DMS 273 (cell line): ENCODE measurements at regions not wholly inside any gene's neighbourhood (a gene's known extent, or its start where the extent isn't known, plus 50 kb on each side); places are given as distances from the start of the nearest gene placed in this dataset.
A peak's percentile ranks its signal among the peaks of the same experiment; 100 is the strongest.
"Not testable (repeated sequence)": the region's sequence is repeated elsewhere in the genome, so short reads cannot be mapped to it uniquely, and the experiment has no call there.

ENCODE experiments used
- DNase-seq: peaks from one replicate; lab custom pipeline; 2025; ENCODE audit not compliant: unreplicated experiment; lab: John Stamatoyannopoulos, UW

DNA sequence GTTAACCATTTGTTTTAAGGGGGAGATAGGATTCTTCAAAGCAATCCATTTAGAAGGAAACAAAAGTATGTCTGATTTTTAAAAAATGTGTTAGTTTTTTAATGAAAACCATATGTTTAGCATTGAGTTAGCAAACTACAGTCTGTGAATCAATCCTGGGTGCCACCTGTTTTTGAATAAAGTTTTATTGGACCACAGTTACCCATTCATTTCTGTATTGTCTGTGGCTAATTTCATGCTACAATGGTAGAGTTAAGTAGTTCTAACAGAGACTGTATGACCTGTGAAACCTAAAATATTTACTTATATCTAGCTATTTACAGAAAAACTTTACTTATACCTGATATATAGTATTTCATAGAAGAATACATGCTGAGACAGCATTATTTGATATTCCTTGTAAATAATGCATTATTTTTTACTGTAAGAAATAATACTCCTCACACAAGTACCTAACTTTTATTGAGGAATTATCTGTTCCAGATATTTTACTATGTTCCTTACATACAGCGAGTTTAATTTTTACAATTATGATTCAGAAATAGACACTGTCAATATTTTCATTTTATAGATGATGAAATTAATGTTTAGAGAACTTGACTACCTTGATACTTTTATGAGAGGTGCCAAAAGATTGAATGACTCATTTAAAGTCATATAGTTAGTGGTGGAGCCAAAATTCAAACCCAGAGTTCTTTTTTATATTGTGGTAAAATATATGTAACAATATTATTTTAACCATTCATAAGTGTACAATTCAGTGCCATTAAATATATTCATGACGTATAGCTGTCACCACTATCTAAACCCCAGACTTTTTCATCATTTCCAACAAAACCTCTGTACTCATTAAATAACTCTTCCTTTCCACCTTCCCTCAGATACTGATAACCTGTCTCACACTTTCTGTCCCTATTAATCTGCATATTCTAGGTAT, 122.0 kb downstream of the GLUD2 start:
- DNase-seq: no peak

DNA sequence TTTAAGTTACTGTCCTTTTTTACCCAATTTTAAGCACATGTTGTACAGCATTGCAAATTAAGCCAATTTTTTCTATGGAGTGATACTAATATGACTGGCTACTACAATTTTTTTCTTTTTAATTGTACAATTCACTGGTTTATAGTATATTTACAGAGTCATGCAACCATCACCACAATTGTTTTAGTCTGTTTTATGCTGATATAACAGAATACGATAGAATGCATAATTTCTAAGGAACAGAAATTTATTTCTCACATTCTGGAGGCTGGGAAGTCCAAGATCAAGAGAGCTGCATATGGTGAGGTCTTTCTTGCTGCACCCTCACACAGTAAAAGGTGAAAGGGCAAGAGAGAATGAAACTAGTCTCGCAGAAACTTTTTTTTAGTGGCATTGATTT, 125.3 kb downstream of the GLUD2 start:
- no peak for DNase-seq

DNA sequence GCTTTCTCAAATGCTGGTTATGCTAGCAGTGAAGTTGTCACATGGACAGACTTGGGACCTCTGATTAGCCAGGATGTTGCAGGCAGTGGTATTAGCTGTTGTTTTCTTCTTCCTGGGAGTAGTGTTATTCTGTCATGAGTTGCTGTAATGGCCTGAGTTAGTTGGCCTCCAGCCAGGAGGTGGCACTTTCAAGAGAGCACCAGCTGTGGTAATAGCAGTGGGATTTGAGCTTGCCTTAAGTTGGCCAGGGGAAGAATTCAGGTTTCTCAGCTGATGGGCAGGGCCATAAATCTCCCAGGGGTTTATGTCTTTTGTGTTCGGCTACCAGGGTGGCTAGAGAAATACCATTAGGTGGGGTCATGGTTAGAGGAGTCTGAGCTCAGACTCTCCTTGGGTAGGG, 132.6 kb downstream of the GLUD2 start:
- peak; percentile 66 for DNase-seq

DNA sequence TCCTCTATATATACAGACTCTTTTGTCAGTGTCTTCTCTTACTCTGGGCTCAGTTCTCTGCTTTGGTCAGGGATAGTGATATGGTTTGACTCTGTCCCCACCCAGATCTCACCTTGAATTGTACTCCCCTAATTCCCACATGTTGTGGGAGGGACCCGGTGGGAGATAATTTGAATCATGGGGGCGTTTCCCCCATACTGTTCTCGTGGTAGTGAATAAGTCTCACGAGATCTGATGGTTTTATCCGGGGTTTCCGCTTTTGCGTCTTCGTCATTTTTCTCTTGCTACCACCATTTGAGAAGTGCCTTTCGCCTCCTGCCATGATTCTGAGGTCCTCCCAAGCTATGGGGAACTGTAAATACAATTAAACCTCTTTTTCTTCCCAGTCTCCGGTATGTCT, 144.4 kb downstream of the GLUD2 start:
- DNase-seq: no peak

DNA sequence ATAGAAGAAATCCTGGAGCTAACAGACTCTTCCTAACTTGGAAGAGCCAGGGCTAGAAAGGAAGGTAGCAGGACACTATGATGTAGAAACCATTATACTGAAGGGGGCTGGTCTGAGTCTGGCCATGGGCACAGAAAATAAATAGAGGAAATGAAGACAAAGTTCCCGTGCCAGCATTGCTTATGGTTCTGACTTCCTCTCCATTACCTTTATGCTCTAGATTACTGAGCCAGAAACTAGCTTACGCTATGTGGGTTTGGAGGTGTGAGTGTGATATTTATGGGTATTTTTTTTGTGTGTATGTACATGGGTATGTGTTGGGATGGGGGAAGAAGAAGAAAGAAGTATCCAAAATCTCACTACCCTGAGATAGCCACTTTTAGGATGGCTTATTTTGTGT, 148.3 kb downstream of the GLUD2 start:
- DNase-seq: no peak

DNA sequence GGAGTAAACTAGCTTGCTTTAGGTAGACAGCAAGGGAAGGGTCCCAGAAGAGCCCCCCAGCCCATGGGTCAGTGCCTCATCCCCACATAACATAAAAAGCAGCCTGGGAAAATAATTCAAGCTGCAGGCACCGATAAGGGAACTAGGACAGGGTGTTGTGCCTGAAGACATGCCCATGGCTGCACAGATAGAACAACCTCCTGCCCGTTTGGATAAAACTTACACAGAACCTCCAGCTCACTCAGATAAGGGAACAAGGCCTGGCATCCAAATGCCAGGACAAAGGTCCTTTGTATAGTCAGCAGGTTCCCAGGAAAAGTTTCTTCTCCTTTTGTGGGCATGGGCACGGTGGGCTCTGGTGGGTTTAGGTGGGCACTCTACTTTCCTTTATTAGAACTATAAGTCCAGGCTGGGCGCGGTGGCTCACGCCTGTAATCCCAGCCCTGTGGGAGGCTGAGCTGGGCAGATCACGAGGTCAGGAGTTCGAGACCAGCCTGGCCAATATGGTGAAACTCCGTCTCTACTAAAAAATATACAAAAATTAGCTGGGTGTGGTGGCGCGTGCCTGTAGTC, 149.5 kb downstream of the GLUD2 start:
- DNase-seq: not testable (repeated sequence)

DNA sequence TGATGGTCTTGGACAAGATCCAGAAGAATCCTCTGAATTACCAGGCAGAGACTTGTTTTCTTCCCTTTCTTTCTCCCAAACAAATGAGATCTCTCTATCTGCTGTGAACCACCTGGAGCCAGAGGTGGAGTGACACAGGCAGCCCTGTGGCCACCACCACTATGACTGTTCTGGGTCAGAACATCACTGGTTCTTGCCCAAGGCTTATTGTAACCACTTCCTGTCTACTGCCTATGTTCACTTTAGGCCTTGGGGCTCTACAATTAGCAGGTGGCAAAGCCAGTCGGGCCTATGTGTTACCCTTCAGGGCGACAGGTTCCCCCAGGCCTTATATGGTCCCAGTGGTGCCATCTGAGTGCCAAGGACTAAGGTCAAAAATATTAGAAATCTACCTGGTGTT, 161.2 kb downstream of the GLUD2 start:
- DNase-seq: no peak

DNA sequence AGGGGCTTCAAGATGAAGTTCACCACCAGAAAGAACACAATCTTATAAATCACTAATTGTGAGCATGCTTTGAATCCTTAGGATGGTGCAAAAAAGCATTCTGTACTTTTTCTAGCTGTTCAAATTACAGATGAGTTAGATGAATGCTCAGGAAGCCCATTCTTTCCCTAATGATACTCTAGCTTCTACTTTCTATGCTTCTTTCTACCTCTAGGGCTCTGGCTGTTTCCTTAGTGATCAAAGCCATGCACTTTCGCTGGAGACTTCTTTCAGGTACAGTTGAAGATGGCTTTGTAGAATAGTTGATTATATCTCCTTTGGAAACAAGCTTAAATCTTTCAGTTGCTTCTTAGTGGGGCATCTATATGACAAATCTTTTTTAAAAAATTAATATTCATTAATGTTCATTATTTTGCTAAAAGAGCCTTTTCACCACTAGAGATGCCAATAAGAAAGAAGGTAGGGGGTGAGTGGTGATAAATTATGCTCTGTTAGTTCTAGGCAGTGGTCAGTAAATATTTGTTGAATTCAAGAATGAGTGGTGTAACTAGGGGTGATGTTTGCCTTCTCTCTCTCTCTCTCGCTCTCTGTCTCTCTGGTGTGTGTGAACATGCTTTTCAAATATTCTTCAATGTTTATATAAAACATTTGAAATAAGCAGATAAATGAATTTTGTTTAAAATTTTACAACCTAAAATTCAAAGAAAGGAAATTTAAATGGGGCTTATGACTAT, 169.4 kb downstream of the GLUD2 start:
- no peak for DNase-seq

DNA sequence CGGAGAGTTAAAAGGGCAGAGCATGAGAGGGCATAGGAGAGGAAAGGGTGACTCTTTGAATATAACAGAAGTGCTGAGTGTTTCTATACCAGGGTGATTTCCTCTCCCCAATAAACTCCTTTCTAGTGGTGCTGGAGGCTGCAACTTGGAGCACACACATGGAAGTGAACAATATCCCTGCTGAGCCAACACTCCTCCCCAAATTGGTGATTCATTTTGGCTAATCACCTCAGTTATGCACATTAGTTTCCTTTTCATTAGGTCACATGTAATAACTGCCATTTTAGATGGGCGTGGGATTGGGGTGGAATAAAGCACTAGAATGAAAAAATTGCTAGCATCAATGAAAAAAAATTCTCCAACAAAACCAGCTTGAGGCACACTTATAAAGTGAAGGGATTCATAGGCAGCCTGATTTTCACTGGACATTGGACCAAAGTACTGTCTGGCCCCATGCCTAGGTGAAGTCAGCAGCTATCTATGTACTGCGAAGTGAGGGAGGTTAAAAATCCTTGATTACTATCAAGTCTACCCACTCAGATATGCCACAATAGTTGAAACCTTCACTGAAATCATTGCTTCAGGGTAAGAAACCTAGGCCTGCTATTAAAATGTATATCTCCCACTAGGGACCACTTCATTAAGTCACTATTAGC, 174.0 kb downstream of the GLUD2 start:
- DNase-seq: no peak

DNA sequence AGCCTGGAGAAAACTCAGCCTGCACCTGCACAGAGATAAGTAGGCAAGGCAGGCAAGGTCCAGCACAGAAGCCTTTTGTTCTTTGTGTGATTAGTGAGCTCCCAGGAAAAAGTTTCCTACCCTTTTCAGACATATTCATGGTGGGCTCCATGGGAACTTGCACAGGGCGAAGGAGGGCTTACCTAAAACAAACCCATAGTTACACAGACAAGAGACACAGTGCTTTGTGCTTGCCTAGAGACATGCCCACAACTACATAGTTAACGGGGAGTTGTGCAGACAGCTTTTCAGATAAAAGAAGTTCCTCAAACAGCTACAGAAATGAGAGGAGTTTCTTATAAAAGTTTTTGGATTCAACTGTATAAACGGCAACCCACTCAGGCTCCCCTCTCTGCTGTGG, 180.5 kb downstream of the GLUD2 start:
- DNase-seq: no peak

DNA sequence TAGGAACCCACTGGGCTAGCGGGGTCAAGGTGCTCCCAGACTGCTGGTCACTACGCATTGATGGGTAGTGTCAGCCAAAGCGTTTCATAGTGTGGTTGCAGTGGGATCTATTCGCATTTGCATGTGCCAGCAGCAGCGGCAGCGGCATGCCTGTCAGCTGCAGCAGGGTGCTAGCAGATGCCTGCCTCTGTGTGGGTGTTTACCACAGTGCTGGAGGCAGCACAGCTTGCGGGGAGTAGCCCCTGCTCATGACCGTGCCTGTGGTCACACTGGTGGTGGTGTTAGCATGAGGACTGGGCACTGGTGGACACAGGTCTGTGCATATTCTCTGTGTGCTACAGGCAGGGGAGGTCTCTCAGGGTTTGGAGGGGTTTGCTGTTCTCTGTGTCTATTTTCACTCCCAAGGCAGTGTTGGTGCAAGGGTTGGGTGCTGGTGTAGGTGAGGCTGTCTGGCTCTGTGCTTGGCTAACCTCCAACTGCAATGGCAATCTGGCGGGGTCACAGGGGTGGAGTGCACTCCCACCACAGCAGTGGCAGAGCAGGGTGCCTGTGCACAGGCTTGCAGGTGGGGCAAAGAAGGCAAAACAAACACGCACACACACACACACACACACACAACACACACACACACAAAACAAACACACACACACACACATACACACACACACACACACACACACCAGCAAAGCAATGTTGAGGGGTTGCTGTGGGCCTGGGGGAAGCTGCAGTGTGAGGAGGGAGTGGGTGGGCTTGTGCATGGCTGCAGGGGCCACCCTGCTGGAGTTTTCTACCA, 184.4 kb downstream of the GLUD2 start:
- DNase-seq: no peak

DNA sequence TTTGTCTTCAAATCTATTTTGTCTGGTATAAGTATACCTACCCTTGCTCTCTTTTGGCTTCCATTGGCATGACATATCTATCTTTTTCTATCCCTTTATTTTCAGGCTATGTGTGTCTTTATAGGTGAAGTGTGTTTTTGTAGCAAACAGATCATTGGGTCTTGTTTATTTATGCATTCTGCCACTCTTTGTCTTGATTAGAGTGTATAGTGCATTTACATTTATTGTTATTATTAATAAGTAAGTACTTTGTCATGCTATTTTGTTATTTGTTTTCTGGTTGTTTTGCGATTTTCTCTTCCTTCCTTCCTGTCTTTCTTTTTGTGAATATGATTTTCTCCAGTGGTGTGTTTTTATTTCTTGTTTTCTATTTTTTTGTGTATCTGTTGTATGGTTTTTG, 188.6 kb downstream of the GLUD2 start:
- no peak for DNase-seq

DNA sequence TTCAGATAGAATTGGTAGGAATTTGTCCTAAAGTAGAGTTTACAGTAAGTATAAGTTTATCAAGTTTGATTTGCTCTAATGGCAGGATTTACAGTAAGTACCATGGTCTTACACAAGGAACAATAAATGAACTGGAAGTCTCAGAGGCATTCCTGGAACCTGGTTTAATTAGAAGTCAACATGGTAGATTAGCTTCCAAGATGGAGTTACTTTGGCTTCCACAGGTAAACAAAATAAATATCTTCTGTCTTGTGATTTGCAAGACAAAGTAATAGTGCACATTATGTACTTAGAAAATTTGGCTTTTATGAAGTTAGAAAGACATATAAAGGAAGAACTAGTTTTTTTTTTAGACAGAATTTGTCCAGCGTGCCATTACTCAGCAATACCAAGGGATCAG, 190.7 kb downstream of the GLUD2 start:
- DNase-seq: no peak

DNA sequence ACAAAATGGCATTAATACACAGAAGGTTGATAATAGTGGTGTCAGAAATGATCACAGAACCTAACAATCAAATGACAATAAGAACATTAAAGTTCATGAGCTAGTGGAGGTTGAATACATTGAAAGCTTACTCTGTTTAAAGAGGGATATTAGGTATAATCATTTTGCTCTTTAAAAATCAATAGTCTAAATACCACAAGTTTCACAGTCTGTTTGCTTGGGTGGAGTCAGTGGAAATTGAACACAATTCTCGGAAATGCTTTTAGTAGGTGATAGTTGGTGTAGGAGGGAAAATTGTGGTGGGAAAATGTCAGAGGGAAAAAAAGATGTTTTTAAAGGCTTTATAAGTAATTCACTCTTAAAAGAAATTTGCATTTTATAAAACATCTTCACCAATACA, 197.1 kb downstream of the GLUD2 start:
- no peak for DNase-seq

DNA sequence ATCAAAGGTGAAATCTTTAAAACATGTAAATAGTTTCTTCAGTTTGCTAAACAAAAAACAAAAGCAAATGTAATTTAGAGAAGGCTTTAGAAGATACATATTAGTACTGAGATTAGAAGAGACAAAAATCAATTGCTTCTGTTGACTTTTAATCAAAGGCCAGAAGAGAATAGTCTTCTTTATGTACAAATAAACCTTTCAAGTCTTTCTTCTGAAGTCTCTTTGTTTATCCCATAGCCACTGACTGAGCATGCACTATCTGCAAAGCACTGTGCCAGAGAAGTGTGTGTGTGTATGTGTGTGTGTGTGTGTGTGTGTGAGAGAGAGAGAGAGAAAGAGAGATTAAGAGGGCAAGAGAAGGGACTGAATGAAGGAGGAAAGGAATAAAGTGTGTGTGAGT, 198.4 kb downstream of the GLUD2 start:
- no peak for DNase-seq

DNA sequence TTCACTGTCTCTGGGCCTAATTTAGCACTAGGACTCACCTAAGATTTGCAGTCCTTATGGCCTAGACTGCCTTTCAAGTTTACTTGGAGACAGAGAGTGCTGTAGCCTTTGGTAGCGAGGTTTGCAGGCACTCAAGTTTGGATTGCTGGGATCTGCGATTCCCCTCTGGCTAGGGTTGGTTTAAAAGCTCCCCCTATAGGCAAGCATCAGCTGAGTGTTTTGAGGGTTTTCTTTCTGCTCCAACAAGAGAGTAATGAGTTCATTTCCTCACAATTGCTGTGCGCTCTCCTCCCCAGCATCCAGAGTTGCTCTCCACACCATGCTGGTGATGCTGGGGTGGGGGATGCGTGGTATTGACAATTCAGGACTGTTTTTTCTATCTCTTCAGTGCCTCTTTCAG, 206.9 kb downstream of the GLUD2 start:
- DNase-seq: peak; percentile 60

DNA sequence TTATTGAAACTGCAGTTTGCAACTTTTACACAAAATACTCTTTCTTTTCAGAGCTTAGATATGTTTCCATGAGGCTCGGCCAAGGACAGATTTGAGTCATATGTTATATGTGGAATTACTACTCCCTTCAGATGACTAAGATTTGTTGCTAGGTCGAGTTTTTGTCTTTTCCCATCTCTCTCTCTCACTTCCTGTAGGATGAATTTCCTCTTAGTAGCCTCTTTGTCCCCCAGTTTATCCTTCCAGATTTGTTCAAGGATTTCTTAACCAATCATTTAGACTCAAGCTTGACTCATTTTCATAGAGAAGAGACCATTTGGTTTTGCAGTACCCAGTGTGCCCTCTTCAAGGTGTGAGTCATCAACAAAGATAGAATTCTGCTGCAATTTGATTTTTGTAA, 209.2 kb downstream of the GLUD2 start:
- DNase-seq: no peak

DNA sequence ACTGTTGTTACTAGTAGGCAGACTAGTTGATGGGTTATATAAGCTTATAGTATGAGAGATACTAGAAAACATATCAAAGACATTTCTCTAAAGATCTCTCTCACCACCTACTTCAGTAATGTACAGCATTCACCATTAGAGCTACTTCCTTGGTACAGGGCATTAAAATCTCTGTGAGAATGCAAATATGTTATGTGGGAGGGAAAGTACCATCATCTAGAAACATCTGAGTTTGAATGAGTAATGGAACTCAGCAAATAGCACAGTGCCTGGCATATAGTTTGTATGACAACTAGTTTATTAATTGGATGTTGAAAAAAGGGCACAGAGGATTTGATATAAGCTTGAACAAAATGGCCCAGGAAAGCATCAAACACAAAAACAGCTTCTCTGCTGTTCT, 211.1 kb downstream of the GLUD2 start:
- no peak for DNase-seq

DNA sequence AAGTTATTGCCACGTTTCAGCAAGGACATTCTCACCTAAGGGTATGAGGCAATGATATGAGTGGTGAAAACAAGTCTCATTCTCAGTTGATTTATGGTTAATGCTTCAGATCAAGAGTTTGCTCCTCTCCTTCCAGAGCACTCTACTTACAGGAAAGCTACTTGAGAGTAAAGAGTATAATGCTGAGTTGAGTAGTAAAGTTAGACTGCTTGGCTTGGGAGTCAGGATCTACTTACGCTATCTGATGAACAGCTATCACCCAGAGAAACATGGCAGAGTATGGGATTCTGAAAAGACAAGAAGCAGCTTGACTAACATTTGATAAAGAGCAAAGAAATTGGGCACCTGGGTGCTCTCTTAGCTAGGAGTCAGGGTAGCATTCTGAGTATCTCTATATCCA, 211.8 kb downstream of the GLUD2 start:
- no peak for DNase-seq

DNA sequence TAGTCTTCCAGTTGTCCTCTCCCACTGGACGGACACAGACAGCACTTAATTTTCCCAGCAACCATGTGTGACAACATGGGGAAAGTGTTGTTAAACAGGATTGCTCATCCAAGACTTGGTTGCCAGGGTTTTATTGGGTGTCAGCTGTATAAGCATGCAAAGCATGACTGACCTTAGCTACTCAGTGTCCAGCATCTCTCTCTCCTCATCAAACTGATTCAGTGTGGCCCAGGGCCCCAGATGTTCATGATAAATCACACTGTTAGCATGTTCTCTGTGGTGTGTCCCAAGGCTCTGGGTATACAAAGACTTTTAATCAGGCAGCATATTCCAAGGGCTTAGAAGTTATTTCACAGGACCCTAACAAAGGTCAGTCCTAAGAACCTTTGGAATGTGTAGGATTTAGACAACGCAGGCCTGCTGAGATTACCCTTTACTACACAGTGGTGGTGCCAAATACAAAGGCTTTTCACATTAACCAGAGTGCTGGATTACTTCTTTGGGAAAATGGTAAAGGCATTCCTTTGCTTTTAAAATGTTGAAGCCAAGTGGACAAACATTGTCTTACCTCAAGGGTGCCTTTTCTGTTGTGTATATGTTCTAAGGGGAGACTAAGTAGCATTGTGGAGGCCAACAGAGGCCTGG, 213.3 kb downstream of the GLUD2 start:
- no peak for DNase-seq
